Activated CD4-positive, alpha-beta T cell treated with anti-CD3 and anti-CD28 coated beads, Interleukin-2, Interleukin-6, amounts not matched to agents 100 ng/mL and 50 ng/mL, durations not matched to agents 16 hours and 8 hours (primary cell): ENCODE measurements at regions not wholly inside any gene's neighbourhood (a gene's known extent, or its start where the extent isn't known, plus 50 kb on each side); places are given as distances from the start of the nearest gene placed in this dataset.

Experiments
- DNase-seq: peaks from one replicate; pipeline ENCODE4 v3.0.0-alpha.2; 2020

DNA sequence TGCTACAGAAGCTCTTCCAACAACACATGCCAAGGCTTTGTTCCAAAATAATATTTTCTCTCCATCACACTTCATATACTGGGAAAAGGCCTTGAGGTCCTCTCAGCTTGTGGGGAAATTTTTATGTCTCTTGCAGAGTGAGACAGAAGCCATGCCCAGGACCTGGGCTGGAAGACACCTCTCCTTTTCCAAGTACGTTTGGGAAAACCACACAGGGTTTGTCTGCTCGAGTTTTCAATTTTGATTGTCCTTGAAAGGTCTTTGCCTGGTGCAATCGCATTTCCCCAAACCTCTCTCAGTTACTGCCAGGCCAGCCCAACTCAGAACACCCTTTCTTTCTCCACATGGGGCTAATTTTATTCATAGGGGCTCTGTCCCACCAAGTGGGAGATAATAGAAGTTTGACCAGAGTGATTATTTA, 272.2 kb downstream of the OSR1 start:
- no peak for DNase-seq

DNA sequence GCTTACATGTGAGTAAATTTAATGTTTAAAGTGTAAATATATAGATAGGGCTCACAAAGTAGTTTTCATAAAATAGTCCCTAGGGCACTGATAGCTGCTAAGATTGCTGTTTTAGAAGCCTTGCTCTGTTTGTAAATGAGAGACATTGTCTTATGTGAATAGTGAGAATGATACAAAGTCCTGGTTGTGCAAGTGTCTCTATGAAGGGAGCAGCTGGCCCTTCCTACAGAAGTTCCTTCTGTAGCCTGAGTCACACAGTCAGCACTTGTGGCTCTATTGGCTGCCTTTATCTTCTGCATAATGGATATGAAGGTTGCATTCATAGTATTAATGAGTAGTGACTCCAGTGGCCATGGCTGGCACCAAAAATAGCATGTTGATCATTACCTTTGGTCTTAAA, 279.7 kb downstream of the OSR1 start:
- DNase-seq: no peak

DNA sequence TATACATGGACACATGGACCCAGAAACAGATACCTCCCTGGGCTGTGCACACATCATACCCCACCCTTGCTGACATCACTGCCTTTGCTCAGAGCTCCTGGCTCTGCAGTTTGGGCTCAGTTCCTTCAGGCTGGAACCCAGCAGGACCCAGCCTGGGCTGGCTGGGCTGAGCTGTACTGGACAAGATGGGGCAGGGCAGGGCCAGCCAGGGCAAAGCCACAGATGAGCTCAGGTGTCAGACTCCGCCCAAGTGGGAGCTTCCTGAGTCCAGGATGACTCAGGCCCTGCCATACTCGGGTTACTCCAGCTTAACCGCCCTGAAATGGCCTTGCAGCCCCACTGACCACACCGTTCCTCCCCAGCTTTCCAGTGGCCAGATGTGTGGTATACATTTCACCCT, 284.9 kb downstream of the OSR1 start:
- DNase-seq: no peak

DNA sequence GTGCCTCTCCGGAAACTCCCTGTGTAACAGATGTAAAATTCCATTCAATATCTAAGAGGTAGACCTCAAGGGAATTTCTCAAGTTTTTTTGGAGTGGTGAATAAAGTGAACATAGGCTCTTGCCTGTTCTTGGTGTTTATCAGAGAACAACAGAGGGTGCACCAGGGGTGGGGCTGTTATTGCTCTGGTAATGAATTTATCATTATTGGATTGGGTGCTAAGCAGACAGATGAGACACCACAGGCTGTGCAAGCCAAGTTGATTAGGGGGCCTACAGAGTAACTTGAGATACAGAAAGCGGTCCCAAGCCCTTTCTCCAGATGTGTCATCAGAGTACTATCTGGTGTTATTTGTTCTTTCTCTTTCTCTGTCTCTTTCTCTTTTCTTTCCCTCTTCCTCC, 286.3 kb downstream of the OSR1 start:
- DNase-seq: no peak

DNA sequence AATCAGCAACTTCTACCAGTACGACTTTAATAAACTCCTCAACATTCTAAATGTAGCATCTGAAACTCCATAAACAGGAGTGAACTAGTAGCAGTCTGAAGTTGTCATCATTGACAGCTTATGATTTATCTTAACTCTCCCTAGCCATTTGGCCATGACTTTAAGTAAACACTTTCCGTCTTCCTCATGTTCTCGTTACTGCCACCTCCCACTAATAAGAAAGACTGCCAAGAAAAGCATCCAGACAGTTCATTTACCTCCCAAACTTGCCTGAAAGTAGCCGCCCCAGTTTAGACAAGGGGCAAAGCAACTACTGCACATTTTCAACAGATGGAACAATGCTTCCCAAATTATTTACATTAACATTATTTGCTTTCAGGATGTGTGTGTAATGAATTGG, 287.5 kb downstream of the OSR1 start:
- DNase-seq: no peak

DNA sequence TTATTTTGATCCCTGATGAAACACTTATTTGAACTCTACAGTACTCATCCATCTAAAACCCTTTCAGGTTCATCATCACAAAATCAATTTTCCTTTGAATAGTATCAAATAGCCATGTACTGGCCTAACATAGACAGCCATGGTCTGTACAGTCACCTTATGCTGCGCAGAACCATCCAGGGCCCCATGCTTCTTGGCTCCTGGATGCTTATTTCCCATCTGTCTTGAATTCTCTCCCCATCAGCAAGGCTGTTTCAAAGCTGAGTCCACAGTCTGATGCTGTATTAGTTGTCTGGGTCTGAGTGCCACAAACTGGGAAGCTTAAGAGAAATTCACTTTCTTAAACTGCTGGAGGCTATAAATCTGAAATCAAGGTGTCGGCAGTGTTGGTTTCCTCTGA, 290.2 kb downstream of the OSR1 start:
- no peak for DNase-seq

DNA sequence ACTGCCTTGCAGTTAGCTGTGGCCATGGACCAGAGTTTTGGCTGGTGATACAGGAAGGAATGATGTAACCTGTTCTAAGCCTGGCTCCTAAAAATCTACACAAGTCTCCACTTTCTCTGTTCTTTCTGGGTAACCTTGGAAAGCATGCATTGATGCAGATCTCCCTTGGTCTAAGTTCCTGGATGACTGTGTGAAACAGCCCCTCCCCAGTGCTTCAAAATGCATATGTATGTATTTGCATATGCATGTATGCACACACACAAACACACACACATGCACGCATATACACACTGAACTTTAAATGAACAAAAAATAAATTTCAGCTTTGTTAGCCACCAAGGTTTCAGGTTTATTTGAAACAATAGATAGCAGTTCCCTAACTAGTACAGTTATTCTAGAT, 296.1 kb downstream of the OSR1 start:
- no peak for DNase-seq

DNA sequence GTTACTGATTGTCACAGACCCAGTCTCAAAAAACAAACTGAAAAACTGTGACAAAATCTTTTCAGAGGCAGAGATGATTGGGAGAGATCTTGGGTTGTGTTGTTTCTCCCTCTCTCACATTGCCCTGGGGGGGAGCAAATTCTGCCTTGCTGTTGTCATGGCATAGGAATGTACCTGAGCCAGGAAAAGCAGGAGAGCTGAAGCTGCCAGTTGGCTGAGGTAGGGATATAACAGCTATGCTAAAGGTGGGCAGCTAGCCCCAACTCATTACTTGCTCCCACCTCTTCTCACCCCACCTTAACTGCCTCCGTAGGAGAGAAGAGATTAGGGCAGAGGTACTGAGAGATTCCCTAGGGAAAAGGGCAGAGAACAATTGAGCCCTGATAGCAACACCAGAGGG, 299.3 kb downstream of the OSR1 start:
- DNase-seq: no peak

DNA sequence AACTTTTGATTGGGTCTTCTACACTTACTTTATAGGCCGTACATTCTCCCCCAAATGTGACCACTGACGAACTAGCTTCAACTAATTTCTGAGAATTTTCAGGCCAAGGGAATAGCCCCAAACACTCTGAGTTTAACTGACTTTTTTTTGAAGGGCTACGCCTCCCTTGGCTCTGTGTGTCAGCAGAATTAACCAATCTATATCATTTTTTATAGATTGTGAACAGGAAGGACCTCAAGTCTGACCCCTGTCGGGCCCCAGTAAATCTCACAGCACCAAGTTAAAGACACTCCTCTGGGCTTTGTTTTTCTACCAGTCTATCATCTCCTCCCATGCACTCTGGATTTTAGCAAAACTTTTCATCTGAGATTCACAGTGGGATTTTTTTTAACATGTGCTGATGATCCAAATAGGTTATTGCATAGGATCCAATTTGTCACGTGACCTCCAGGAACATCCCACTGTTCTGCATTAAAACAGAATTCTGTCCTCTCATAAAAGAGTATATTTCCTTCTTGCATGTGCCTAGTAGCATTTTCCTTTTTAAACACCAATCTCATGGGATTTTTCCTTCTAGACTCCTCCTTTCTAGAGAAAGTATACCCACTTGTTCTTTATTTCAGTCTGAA, 307.1 kb downstream of the OSR1 start:
- DNase-seq: no peak

DNA sequence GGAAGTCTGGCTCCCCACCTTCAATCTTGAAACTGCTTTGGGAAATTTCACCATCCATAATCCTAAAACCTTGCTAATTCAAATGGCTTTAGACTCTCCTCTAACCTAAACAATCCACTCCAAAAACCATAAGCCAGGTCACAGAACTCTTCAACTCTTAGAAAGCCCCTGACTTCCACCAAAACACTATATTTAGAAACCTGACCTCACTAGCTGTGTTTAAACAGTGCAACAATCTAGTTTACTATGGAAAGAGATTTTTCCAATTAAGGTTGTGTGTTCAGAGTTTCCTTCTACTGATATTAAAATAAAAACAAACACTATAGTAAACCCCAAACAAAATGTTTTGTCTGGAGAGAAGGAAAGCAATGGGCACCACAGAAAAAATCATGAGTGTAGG, 308.1 kb downstream of the OSR1 start:
- DNase-seq: no peak

DNA sequence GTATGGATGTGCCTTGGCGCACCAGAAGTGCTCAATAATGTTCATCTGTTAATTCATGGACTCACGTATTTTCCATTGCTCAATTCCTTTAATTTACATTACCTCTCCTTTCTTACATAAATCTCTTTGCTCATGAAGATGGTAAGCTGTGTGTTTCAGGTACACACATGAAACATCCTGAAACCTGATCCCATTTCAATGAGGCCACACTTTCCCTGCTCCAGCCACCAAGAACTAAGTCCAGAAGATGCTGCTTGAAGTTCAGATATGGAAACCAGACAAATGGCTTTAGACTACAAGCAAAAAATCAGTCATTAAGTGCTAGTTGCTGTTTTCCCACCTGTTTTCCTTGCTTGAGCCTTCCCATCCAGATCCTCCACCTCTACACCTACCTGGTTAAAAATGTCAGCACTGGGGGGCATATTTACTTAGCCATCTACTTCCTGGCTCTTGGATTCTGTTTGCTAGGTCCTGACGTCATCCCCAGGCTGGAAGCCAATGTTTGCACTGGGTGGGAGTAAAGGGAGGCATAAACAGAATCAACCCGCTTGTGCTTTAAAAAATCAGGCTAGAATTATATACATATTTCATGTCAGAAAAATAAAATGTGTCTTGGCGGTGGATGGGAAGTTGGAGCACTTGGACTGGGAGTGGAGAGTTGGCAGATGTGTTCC, 309.7 kb downstream of the OSR1 start:
- no peak for DNase-seq

DNA sequence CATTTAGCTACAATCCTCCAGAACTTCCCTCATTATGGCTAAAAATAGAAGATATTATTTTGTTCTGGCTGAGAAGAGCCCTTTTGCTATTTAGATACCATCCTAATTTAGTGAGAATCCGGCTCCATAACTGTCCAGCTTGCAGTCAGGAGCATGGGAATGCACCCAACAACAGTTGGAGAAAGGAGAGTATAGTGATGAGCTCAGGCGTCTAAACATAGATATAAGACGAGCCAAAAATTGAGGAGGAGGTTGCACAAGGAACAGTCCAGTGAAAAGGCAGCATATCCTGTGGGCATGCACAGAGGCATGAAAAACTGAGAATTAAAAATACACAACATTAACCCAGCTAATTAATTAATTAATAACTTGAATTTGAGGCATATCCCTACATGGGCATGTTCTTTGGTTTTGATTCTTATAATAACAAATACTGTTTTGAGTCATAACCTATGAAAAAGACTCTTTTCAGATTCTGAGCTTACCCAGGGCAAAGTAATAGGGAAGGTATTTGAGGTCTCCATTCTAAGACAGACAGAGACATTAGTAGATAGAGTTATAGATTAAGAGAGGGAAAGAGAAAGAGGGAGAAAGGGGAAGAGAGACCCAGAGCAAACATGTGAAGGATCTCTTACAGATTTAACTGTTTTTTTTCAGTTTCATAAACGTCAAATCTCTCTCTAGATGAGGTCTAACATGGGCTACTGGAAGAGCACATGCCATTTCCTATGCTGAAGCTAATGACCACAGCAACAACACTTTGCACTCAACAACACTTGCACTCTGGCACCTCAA, 311.2 kb downstream of the OSR1 start:
- DNase-seq: no peak

DNA sequence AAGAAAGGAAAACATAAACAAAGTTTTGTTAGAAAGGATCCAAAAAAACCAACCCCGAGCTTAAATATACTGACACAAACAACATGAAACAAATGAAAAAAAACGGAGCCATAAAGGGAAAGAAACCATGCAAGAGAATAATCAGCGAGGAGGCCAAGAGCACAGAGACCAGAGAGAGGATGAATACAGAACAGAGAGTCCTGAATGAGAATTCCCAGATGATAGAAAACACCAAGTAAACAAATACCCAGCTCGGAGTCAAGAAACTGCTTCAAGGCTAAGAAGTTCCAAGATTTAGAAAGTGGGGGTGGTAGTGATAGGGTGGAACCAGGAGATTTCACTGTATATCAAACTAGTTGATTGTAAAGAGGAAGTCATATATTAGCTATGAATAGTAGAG, 313.3 kb downstream of the OSR1 start:
- no peak for DNase-seq

DNA sequence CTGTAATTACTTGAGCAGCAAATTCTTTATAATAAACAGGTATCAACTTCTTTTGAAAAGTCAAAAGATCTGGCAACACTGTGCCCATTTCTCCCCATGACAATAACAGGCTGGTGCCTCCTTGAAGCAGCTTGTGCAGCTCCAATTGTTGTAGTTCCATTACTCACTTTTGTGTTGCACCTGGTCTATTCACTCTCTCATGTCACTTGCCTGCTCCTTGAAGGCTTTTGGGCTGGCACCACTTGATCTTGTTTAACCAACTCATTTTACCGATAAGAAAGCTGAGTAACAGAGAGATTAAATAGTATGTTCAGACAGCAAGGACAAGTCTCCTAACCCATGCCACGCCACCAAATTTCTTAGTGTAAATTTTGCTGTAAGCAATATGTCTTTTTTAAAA, 314.5 kb downstream of the OSR1 start:
- no peak for DNase-seq

DNA sequence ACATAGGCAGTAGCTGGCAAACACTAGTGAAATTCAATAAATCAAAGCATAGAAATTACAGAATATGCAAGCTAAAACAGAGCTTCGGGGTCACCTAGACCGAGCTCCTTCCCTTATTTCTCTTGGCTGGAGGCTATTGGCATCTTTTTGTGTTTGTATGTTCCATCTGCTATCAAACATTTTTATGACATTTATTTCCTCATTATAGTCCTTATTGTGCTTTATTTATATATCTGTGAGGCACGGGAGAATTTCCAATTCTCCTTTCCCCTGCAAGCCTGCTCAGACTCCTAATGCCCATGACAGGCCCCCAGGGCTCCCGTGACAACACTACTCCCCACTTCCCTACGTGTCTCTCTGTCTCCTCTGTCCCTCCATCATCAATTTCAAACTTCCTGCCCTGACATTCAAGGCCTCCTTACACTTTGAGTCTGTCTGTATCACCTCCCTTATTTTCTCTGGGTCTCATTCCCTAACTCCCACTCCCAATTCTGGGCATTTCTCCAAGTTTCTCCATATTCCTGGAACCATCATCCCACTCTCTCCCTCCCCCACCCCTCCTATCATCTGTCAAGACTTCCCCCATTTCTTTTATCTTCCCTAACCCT, 316.9 kb downstream of the OSR1 start:
- no peak for DNase-seq

DNA sequence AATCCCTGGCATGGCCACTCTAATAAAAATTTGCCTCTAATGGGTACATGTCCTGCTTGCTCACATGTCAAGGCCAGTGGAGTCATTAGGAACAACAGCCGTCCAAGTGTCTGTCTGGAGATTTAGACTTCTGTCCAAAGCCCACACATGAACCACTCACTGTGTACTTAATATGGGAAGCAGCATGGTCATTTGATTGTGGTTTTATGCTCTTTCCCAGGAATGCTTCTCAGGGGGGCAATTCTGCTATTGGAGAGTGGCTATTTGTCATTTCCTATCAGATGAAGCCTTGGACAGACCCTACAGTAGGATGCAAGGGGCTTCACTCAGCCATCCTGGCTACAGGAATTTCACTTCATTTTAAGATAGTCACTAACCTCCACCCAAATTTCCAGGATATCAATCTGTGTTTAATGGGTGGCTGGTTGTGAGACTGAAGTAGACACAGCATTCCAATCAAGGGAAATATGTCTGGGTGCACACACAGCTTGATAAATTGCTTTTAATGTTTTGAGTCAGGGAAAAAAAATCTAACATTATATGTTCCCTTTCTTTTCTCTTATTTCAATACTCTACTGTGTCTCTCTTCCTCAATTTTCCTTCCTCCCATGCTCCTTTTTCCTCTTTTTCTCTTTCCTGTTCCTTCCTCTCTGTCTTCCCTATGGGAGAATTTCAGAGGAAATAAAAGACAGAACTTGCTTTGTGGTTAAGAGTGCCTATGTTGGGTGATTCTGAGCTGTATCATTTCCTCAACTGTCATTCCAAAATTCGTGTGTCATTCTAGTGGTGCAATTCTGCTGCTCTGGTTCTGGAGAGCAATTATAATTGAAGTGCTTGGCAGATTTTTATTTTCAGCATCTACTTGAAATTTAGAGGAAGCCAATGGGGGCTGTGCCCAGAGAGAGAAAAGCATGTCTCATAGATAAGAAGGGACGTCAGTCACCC, 320.1 kb downstream of the OSR1 start:
- no peak for DNase-seq

DNA sequence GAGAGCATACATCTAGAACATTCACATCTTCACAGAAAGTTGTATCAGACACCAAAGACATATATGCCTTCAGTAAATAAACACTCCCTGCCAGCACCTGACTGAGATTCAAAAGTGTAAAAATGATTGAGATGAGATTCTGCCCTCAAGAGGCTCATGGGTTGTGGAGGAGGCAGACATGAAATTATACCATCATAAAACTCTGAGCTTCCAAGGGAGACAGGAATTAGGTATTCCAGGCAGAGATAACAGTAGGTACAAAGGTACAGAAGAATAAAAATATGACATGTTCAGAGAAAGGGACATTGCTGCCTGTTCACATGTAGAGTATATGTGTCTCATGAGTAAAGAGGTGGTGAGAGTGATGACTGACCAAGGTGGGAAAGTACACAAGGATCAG, 322.3 kb downstream of the OSR1 start:
- DNase-seq: no peak

DNA sequence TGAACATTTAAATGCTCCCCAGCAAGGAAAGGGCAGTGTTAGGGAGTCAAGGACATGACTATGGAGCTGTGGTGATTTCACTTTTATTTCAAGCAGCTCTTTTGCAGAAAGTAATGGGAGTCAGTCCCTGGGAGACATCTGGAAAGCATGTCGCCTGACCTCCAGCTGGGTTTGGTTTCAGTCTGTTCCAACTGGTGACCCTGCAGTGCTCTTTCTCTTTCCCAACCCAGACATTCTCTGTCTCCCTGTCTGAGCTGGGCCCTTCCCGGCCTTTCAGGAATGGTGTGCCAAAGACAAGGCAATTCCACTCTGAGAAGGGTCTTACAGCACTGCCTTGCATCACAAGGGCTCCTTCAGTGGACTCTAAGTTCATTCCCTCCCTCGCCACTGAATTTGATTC, 323.2 kb downstream of the OSR1 start:
- no peak for DNase-seq

DNA sequence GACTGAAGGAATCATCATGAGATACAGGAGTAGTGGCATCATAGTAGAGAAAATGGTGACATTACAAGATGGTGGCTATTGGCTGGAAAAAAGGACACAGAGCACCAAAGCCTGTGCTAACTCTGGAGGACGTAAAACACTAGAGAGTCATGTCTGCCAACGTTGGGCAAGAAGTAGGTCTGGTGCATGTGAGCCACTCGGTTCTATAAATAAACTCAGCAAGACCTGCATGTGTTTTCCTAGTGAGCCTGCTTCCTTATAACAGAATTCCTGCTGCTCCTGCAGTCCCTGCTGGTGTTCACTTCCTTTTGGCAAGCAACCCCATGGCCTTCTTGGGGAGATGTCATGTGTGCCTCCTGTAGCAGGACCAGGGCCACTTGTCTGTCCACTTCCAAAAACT, 325.2 kb downstream of the OSR1 start:
- DNase-seq: no peak

DNA sequence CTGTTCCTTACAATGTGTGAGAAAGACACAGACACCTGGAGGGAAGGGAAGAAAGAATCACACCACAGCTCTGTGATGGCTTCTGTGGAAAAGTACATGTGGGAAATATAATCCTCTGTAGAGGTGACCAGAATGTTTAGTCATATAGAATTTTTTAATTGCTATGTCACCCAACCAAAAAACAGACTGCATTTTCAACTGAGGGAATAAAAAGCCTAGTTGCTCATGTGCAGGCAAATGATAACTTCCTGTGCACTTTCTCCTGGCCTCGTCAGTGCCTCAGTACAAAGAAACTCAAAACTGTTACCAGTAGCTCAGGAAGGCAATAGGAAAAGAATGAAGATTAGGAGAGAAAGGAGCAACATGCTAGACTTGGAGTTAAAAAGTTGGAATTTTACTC, 326.8 kb downstream of the OSR1 start:
- no peak for DNase-seq

DNA sequence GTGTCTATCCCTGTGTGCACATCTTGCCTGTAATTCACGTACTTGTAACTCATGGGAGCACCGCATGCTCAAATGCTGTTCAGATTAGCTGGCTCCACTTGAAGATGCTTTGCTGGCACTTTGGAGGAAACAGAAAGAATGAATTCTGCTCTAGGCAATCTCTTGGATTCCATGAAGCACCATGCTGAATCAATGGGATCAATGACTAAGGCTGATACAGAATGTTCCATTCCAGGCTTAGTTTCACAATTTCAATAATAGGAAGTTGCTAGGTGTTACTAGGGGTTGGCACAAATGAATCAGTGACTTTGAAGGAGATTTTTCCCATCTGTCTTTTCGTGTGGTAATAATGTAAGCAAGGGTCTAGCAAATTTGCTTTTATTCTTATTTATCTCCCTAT, 328.8 kb downstream of the OSR1 start:
- no peak for DNase-seq

DNA sequence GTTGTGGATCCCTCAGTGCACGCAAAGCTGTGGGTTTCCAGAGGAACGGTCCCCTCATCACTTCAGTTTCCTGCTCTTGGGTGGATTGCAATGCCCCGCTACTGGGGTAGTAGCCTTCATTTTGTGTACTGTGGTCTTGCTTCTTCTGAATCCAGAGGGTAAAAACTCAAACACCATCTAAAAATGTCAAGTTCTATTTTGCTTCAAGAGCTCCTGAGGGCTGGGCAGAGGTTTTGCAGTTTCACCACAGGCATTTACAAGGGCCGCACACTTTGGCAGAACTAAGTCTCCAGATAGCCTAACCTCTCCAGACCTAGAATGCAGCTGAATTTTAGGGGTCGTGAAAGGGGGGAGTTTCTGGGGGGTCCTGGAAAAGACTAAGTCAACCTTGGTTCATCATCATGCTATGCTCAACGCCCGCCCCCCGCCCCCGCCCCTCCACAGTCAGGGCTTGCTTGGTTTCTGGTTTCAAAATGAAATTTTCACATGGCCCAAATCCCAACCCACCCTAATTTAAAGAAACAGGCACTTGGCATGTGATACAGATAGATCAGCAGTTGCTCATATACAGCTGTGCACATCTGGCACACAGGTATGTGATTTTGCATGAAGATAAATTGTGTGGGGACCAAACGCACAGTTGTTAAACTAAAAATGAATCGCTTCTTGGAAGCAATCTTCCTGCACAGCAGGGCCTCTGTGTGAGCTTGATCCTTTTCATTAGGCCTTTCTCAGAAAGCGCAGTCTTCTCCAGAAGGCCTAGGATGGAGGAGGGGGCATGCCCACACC, 329.6 kb downstream of the OSR1 start:
- no peak for DNase-seq
